OCI-LY3 (cell line): ENCODE measurements at regions not wholly inside any gene's neighbourhood (a gene's known extent, or its start where the extent isn't known, plus 50 kb on each side); places are given as distances from the start of the nearest gene placed in this dataset.

Experiments
- H2AFZ ChIP-seq: fragments of 200-600, 300-600 bp; shearing (Covaris generic); 2 replicates; pipeline ENCODE4 v1.6.0; 2014; ENCODE audit warnings: antibody characterized with exemption, low read depth, low read length
- H3K27ac ChIP-seq: fragments of 200-600, 300-600 bp; sonication (generic); 2 replicates; pipeline ENCODE4 v1.5.1; 2014; ENCODE audit warnings: mild to moderate bottlenecking, low read length, moderate library complexity, mixed read lengths
- H3K27me3 ChIP-seq: fragments of 200-600, 300-600 bp; sonication (generic); 2 replicates; pipeline ENCODE4 v1.6.1; 2014; ENCODE audit warnings: low read depth, low read length, mixed read lengths
- H3K36me3 ChIP-seq: fragments of 200-600, 300-600 bp; sonication (generic); replicated peaks from 2 replicates; pipeline ENCODE3; 2014; ENCODE audit warnings: low read depth, low read length, mixed read lengths
- H3K4me1 ChIP-seq: fragments of 300-600, 200-600 bp; sonication (generic); 2 replicates; pipeline ENCODE4 v1.6.1; 2014; ENCODE audit warnings: low read length, mixed read lengths
- H3K4me2 ChIP-seq: fragments of 200-600, 300-600 bp; sonication (generic); 2 replicates; pipeline ENCODE4 v1.6.1; 2014; ENCODE audit warnings: low read length, mixed read lengths
- H3K4me3 ChIP-seq: fragments of 300-600, 200-600 bp; sonication (generic); 2 replicates; pipeline ENCODE4 v1.5.1; 2014; ENCODE audit warnings: antibody characterized with exemption, mild to moderate bottlenecking, low read length, moderate library complexity
- H3K79me2 ChIP-seq: fragments of 300-600, 200-600 bp; shearing (Covaris generic); 2 replicates; pipeline ENCODE4 v1.6.1; 2014; ENCODE audit warnings: mild to moderate bottlenecking, low read length, mixed read lengths
- H3K9ac ChIP-seq: fragments of 300-600, 200-600 bp; shearing (Covaris generic); 2 replicates; pipeline ENCODE4 v1.6.0; 2014; ENCODE audit warnings: mild to moderate bottlenecking, low read length, moderate library complexity
- H3K9me3 ChIP-seq: fragments of 200-600, 300-600 bp; shearing (Covaris generic); 2 replicates; pipeline ENCODE4 v1.6.1; 2014; ENCODE audit warnings: low read length, mixed read lengths; ENCODE audit not compliant: insufficient read depth
- H4K20me1 ChIP-seq: fragments of 200-600, 300-600 bp; sonication (generic); 2 replicates; pipeline ENCODE4 v1.6.1; 2016; ENCODE audit warnings: low read length, mixed read lengths; ENCODE audit not compliant: insufficient read depth
- CTCF ChIP-seq: fragments of 200-600, 300-600 bp; sonication (generic); IDR thresholded peaks from 2 replicates; pipeline ENCODE4 v1.5.1; 2014; ENCODE audit warnings: antibody characterized with exemption, low read length, low read depth
- EZH2phosphoT487 ChIP-seq: fragments of 200-600 bp; shearing (Covaris generic); IDR thresholded peaks from 2 replicates; pipeline ENCODE4 v1.6.1; 2018; ENCODE audit warnings: antibody characterized with exemption, mixed run types, low read depth

GRCh38 chr10:126734967-126735366, 64.5 kb upstream of the C10orf90 start:
- no peaks in the 10 kb centered on the region for H3K27me3 ChIP-seq

GRCh38 chr10:126736142-126736541, 65.6 kb upstream of the C10orf90 start:
- H3K4me1 ChIP-seq: no peaks in the 10 kb centered on the region
- H3K9ac ChIP-seq: no peak overlapping the region
- no peak overlapping the region for H3K4me2 ChIP-seq
- no peaks in the 10 kb centered on the region for H3K9me3 ChIP-seq
- no peaks in the 10 kb centered on the region for H4K20me1 ChIP-seq
- no peak overlapping the region for H3K4me3 ChIP-seq
- H3K36me3 ChIP-seq: no peaks in the 10 kb centered on the region
- H3K27me3 ChIP-seq: no peaks in the 10 kb centered on the region
- TF ChIP-seq CTCF (no peak), EZH2phosphoT487 (no peak)
- no peak overlapping the region for H2AFZ ChIP-seq
- H3K27ac ChIP-seq: no peak overlapping the region
- H3K79me2 ChIP-seq: no peaks in the 10 kb centered on the region

More at GRCh38 chr10:126734967-126735366, 64.5 kb upstream of the C10orf90 start:
- Histone ChIP-seq H3K4me1 (no peaks in the 10 kb centered on the region), H3K9me3 (no peaks in the 10 kb centered on the region), H3K4me3 (no peak overlapping the region), H4K20me1 (no peaks in the 10 kb centered on the region), H3K36me3 (no peaks in the 10 kb centered on the region), H2AFZ (no peak overlapping the region), H3K79me2 (no peaks in the 10 kb centered on the region), H3K9ac (no peak overlapping the region), H3K27ac (no peak overlapping the region), H3K4me2 (no peak overlapping the region)
- TF ChIP-seq EZH2phosphoT487 (no peak), CTCF (no peak)

- Histone ChIP-seq H3K4me3 (no peak overlapping the region), H4K20me1 (no peaks in the 10 kb centered on the region), H3K9ac (no peak overlapping the region), H3K27me3 (no peaks in the 10 kb centered on the region), H3K9me3 (no peaks in the 10 kb centered on the region), H3K4me2 (no peak overlapping the region), H3K4me1 (no peaks in the 10 kb centered on the region), H3K79me2 (no peaks in the 10 kb centered on the region), H2AFZ (no peak overlapping the region), H3K36me3 (no peaks in the 10 kb centered on the region), H3K27ac (no peak overlapping the region)
- TF ChIP-seq CTCF (no peak), EZH2phosphoT487 (no peak)
Measured at GRCh38 chr10:126736727-126737126, 66.2 kb upstream of the C10orf90 start.

GRCh38 chr10:126738001-126738400, 67.5 kb upstream of the C10orf90 start:
- no peak overlapping the region for H3K9ac ChIP-seq

More at GRCh38 chr10:126738001-126738400, 67.5 kb upstream of the C10orf90 start:
- Histone ChIP-seq H3K4me3 (no peak overlapping the region), H3K36me3 (no peaks in the 10 kb centered on the region), H3K4me2 (no peak overlapping the region), H4K20me1 (no peaks in the 10 kb centered on the region), H3K27me3 (no peaks in the 10 kb centered on the region), H2AFZ (no peak overlapping the region), H3K4me1 (no peaks in the 10 kb centered on the region), H3K9me3 (no peaks in the 10 kb centered on the region), H3K79me2 (no peaks in the 10 kb centered on the region), H3K27ac (no peak overlapping the region)
- no peak for TF ChIP-seq EZH2phosphoT487
- TF ChIP-seq CTCF: no peak
